Esophagus (tissue), 2 donors: ENCODE measurements at regions not wholly inside any gene's neighbourhood (a gene's known extent, or its start where the extent isn't known, plus 50 kb on each side); places are given as distances from the start of the nearest gene placed in this dataset.

Source experiments
- H3K27ac ChIP-seq, 2 donors: one replicate each; pipeline ENCODE4 v1.5.1; 2013; ENCODE audit warnings: low read depth in 2 of 2, mild to moderate bottlenecking in 2 of 2, inconsistent platforms in 1 of 2, low read length in 1 of 2, moderate library complexity in 1 of 2
- H3K27me3 ChIP-seq, 2 donors: one replicate each; pipeline ENCODE4 v1.6.1; 2013; ENCODE audit warnings: low read length in 2 of 2, control low read depth in 1 of 2, mild to moderate bottlenecking in 1 of 2; ENCODE audit not compliant: insufficient read depth in 2 of 2, control insufficient read depth in 1 of 2
- H3K36me3 ChIP-seq, 2 donors: one replicate each; pipeline ENCODE4 v1.6.1; 2013; ENCODE audit warnings: low read length in 1 of 2; ENCODE audit not compliant: control insufficient read depth in 2 of 2, insufficient read depth in 2 of 2
- H3K4me1 ChIP-seq, 2 donors: one replicate each; pipeline ENCODE4 v1.6.1; 2013; ENCODE audit warnings: low read length in 1 of 2; ENCODE audit not compliant: control insufficient read depth in 2 of 2, insufficient read depth in 2 of 2
- H3K4me3 ChIP-seq, 2 donors: one replicate each; pipeline ENCODE4 v1.5.1; 2013; ENCODE audit warnings: low read length in 2 of 2, mild to moderate bottlenecking in 2 of 2, low read depth in 1 of 2, moderate library complexity in 1 of 2
- H3K9me3 ChIP-seq, 2 donors: one replicate each; pipeline ENCODE4 v1.6.1; 2013; ENCODE audit warnings: mild to moderate bottlenecking in 2 of 2, low read depth in 1 of 2, low read length in 1 of 2, moderate library complexity in 1 of 2; ENCODE audit not compliant: control insufficient read depth in 2 of 2, insufficient read depth in 1 of 2
- WGBS, 2 donors: extraction: QIAGEN DNeasy Blood & Tissue Kit; methylation state at CpG; one replicate each; pipeline ENCODE4 v1.1.7; 2013; 5-methylcytosine and 5-hydroxymethylcytosine counted together
- donor health status: healthy with polysubstance abuse.
- donor health status: Bipolar disorder and iron deficiency.

DNA sequence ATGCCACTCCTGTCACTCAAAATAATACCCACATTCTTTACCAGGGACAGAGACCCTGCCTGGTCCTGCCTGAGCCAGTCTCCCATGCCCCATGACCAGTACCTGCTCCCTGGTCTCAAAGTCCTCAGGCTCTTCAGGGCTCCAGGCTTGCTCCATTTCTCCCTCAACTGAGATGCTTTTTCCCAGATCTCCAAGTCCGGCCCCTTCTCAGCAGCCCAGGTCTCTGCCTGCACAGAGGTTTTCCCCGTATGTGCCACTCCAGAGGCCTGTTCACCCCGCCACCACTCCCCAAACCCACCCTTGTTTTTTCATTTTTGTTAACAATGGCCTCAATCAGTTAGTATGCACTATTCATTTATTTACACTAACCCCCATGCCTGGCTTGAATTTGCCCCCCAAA lies 499.5 kb upstream of the MYT1L start:
- no peaks in the 10 kb centered on the region for H3K27me3 ChIP-seq
- H3K4me3 ChIP-seq: no peak overlapping the region
- peaks cover 0 to 3% of the 10 kb centered on the region in 2 donors for H3K9me3 ChIP-seq
- no peak overlapping the region for H3K27ac ChIP-seq
- 89 to 97% methylated on average over 3 of the region's 3 CpGs for WGBS, 2 donors
- H3K4me1 ChIP-seq: no peaks in the 10 kb centered on the region
- no peaks in the 10 kb centered on the region for H3K36me3 ChIP-seq

DNA sequence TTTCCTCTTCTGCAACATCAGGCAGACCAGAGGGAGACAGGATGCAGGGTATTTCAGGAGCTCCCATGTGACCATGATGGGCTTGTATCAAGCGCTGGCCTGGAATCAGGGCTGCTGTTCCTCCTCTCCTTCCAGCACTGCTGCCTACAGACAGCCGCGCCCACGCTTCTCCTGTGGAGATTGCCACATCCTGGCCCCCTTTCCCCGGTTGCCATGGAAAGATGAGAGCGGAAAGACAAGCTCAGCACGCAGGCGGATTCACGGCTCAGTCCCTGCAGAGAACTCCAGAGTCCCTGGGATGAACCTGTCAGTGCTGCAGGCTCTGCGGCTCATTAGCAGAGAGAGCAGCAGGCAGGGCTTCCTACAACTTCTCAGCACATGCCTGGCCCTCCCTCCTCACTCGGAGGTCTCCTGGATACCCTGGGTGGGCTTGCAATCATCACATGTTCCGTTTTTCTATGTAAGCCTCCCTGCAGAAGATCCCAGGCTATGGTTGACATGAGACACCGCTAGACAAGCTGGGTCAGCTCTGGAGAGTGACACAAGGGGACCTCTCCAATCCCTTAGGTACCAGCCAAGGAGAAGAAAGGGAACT lies 497.8 kb upstream of the MYT1L start:
- no peaks in the 10 kb centered on the region for H3K36me3 ChIP-seq
- WGBS, 2 donors: 72 to 73% methylated on average over 13 of the region's 13 CpGs
- H3K4me1 ChIP-seq: no peaks in the 10 kb centered on the region
- no peaks in the 10 kb centered on the region for H3K9me3 ChIP-seq
- H3K4me3 ChIP-seq: no peak overlapping the region
- H3K27ac ChIP-seq: no peak overlapping the region
- no peaks in the 10 kb centered on the region for H3K27me3 ChIP-seq

DNA sequence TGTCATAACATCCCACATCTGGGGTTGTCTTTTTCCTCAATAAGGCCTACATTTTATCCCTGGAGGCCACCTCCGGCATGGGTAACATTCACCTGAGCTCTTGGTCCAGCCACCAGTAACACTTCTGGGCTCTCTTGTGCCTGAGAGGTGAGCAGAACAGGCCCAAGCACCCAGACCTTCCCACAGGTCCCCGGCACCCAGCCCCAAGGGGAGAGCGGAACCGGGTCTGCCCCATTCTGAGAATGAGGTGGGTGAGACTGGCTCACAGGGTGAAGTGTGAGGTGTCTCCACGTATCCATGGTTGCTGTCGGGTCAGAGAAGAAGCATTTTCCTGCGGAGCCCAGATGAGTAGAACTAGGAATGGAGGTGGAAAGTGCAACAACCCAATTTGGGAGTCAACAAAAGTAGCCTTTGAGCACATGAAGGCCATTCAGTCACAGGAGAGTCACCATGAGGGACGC lies 496.7 kb upstream of the MYT1L start:
- Histone ChIP-seq H3K4me1 (no peaks in the 10 kb centered on the region), H3K9me3 (no peaks in the 10 kb centered on the region), H3K36me3 (no peaks in the 10 kb centered on the region), H3K4me3 (no peak overlapping the region), H3K27ac (no peak overlapping the region), H3K27me3 (no peaks in the 10 kb centered on the region)
- 93 to 94% methylated on average over 8 of the region's 8 CpGs for WGBS, 2 donors

DNA sequence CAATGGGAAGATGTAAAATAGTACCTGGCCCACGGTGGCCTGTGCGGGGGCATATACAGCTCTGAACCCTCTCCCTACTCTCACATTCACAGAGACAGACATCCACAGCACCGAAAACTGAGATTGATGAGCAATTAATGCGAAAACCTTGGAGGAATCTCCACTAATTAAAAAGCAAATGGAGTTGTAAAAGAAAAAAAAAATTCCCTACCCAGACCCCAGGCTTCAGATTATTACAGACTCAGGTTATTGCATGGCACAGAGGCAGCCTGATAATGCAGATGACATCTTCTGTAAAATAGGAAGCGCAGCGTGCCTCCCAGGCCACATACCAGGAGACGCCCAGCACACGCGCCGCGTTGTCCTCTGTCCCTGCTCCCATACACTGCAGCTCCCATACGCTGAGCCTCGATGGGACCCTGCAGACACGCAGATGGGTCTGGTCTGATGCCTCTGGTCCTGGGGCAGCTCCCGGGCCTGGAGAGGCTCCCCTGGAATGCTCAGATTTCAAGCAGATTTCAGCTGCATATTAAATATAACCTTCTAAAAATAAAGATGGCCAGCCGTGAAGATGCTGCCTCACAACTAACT lies 496.1 kb upstream of the MYT1L start:
- Histone ChIP-seq H3K4me3 (no peak overlapping the region), H3K9me3 (no peaks in the 10 kb centered on the region), H3K36me3 (no peaks in the 10 kb centered on the region), H3K27ac (no peak overlapping the region), H3K27me3 (no peaks in the 10 kb centered on the region), H3K4me1 (no peaks in the 10 kb centered on the region)
- WGBS, 2 donors: 87 to 90% methylated on average over 16 of the region's 16 CpGs

DNA sequence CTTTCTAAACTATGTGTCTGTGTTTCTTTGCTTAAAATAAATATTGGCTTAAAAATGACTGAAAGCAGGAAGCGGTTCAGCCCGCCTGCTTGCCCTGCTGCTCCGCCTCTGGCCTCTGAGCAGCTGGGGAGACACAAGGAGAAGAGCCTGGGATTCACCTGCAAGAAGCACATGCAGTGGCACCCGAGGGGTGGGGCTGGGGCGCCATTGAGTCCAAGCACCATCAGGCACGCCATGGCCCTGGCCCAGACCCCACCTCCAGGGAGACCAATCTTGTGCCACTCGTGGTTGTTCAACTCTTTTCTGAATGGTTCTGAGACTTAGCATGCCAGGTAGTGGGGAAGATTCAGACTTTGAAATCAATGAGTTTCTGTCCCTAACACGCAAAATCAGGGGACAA lies 495.5 kb upstream of the MYT1L start:
- WGBS, 2 donors: 64 to 75% methylated on average over 8 of the region's 8 CpGs
- no peaks in the 10 kb centered on the region for H3K4me1 ChIP-seq
- no peak overlapping the region for H3K4me3 ChIP-seq
- H3K36me3 ChIP-seq: no peaks in the 10 kb centered on the region
- no peak overlapping the region for H3K27ac ChIP-seq
- no peaks in the 10 kb centered on the region for H3K9me3 ChIP-seq
- H3K27me3 ChIP-seq: no peaks in the 10 kb centered on the region

DNA sequence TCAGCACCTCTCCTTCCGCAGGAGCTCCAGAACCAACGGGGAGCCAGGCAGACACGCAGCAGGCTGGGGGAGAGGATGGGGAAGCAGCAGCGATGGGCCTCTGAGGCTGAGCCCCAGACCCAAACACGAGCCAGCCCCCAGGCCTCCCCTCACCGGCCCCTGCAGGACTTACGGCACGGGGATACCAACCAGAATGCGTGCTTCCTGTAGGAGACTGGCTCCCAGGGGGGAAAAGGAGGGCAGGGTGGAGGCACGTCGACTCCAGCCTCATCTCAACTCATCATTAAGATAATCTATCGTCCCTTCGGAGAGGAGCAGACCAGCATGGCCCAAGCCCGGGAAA lies 495.1 kb upstream of the MYT1L start:
- H3K27ac ChIP-seq: no peak overlapping the region
- H3K36me3 ChIP-seq: no peaks in the 10 kb centered on the region
- H3K27me3 ChIP-seq: no peaks in the 10 kb centered on the region
- no peak overlapping the region for H3K4me3 ChIP-seq
- H3K9me3 ChIP-seq: no peaks in the 10 kb centered on the region
- 61 to 68% methylated on average over 14 of the region's 14 CpGs for WGBS, 2 donors
- H3K4me1 ChIP-seq: no peaks in the 10 kb centered on the region

DNA sequence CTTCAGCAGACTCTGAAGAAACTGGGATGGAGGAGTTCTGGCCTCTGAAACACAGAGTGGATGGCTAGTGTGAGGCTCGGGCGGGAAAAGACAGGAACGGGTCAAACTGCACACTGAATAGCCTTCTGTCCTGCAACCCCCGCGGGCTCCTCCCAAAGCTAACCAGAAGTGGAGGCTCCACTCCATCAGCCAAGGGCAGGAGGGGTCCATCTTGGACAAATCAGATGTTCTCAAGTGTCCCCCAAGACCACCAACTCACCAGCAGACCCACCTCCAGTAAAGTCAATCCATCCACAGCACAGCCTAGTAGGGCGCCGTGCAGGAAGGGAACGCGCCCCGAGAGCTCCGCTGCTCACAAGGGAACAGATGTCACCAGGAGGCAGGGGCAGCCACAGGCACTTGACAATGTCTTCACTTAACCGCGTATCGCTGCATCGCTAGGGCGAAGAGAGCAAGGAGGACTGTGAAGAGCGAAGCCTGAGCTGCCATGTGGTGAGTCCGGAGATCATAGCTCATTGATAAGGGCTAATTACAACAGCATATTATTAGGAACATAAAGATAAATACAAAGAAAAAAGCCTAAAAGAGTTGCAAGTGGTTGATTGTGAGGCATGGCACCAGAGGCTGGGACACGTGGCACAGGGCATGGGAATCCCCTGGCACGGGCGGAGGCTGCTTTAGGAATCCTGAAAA lies 494.6 kb upstream of the MYT1L start:
- Histone ChIP-seq H3K27me3 (no peaks in the 10 kb centered on the region), H3K36me3 (no peaks in the 10 kb centered on the region), H3K9me3 (no peaks in the 10 kb centered on the region), H3K4me3 (no peak overlapping the region), H3K4me1 (no peaks in the 10 kb centered on the region), H3K27ac (no peak overlapping the region)
- WGBS, 2 donors: 89 to 90% methylated on average over 21 of the region's 21 CpGs

DNA sequence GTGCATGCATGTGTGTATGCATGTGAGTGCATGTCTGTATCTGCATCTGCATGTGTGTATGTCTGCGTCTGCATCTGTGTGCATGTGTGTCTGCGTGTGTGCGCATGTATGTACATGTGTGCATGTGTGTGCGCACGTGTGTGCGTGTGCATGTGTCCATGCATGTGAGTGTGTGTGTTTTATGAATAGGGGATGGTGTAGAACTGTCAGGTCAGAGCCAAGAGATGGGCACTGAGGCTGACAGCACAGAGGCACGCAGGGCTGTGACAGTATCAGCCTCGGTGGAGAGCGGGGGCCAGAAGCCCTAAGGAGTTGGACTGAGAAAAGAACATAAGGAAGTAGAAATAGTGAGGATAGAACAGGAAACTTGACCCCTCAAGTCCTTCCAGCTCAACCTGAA lies 494.0 kb upstream of the MYT1L start:
- WGBS, 2 donors: 90 to 95% methylated on average over 9 of the region's 9 CpGs

DNA sequence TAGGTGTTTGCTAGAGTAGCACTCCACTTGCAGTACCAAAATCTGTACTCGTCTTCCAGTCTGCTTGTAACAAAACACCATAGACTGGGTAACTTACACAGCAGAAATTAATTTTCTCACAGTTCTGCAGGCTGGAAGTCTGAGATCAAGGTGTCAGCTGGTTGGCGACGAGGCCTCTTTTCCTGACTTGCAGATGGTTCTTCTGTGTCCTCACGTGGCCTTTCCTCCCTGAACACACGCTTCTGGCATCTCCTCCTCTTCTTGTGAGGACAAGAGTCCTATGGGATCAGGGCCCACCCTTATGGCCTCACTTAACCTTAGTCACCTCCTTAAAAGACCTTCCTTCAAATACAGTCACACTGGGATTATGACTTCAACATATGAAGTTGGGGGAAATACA lies 493.5 kb upstream of the MYT1L start:
- Histone ChIP-seq H3K9me3 (no peaks in the 10 kb centered on the region), H3K4me3 (no peak overlapping the region), H3K27ac (no peak overlapping the region), H3K4me1 (no peaks in the 10 kb centered on the region), H3K27me3 (no peaks in the 10 kb centered on the region), H3K36me3 (no peaks in the 10 kb centered on the region)
- 76 to 85% methylated on average over 5 of the region's 5 CpGs for WGBS, 2 donors

More for the DNA sequence above, 494.0 kb upstream of the MYT1L start:
- H3K4me1 ChIP-seq: no peaks in the 10 kb centered on the region
- no peaks in the 10 kb centered on the region for H3K27me3 ChIP-seq
- no peak overlapping the region for H3K27ac ChIP-seq
- H3K4me3 ChIP-seq: no peak overlapping the region
- no peaks in the 10 kb centered on the region for H3K9me3 ChIP-seq
- no peaks in the 10 kb centered on the region for H3K36me3 ChIP-seq
